Uterus (tissue), 2 donors: ENCODE measurements at regions not wholly inside any gene's neighbourhood (a gene's known extent, or its start where the extent isn't known, plus 50 kb on each side); places are given as distances from the start of the nearest gene placed in this dataset.

Experiments
- CTCF ChIP-seq, 4 experiments: fragments of 200-600 bp in 2 of 4; fragments of 450-650 bp in 2 of 4; sonication (generic) in 2 of 4; IDR thresholded peaks; one replicate each; pipeline ENCODE4 v1.5.1; 2016 to 2019; ENCODE audit warnings: antibody characterized with exemption in 4 of 4, mild to moderate bottlenecking in 2 of 4, moderate library complexity in 1 of 4
- POLR2A ChIP-seq, 2 donors: fragments of 450-650 bp; IDR thresholded peaks; one replicate each; pipeline ENCODE4 v1.6.1; 2016; ENCODE audit warnings: antibody characterized with exemption in 2 of 2, mild to moderate bottlenecking in 1 of 2, moderate library complexity in 1 of 2

GRCh38 chr5:91898019-91898418 lies 514.9 kb upstream of the ARRDC3 start:
- no peak for TF ChIP-seq CTCF (IDR thresholded peaks at IDR 0.05)
- no peak for TF ChIP-seq POLR2A (IDR thresholded peaks at IDR 0.05)
